ENCODE measurements at regions not wholly inside any gene's neighbourhood (a gene's known extent, or its start where the extent isn't known, plus 50 kb on each side); places are given as distances from the start of the nearest gene placed in this dataset.
A peak's percentile ranks its signal among the peaks of the same experiment; 100 is the strongest.
"Not testable (repeated sequence)": the region's sequence is repeated elsewhere in the genome, so short reads cannot be mapped to it uniquely, and the experiment has no call there.

DNA sequence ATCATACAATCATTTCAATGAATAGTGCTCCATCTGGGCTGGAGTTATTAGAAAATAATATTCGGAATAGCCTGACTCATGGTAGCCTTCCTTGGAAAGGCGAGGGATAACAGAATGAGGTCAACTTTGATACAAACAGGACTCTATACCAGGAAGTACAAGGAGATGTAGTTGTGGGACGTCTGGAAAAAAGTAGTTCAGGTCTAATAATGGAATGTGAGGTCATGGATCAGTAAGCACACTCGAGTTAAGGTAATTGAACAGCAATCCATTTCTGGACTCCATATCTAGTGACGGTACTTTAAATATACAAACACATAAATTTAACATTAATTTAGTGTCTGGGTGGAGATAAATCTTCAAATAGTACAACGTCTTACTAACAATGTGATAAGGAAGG is 1204.0 kb upstream of the ADGRB3 start:
- intact Hi-C loops (cut with micrococcal nuclease), result no loop called here
- Histone ChIP-seq H2AFZ (ENCODE audit: low read depth, low read length) (no peak overlapping the region), H3K9me1 (replicated peaks; ENCODE audit: control insufficient read depth, extremely low read depth, insufficient read depth, low read length) (no peaks in the 10 kb centered on the region), H3K9me3 (replicated peaks; ENCODE audit: control insufficient read depth, insufficient read depth, low read length) (no peaks in the 10 kb centered on the region), H3K27me3 (ENCODE audit: control insufficient read depth in 2 of 2, insufficient read depth in 2 of 2, low read length in 2 of 2) (no peaks in the 10 kb centered on the region), H3K27ac (ENCODE audit: insufficient read depth, low read depth, low read length) (no peak overlapping the region), H3K4me3 (replicated peaks in 1 of 3; ENCODE audit: insufficient read depth in 1 of 3, low read depth in 1 of 3, low read length in 3 of 3) (no peak overlapping the region), H3K4me1 (ENCODE audit: control insufficient read depth, extremely low read depth, insufficient read depth, low read length) (no peaks in the 10 kb centered on the region), H4K20me1 (replicated peaks; ENCODE audit: control insufficient read depth, extremely low read depth, insufficient read depth, low read length) (no peaks in the 10 kb centered on the region), H3K9ac (replicated peaks; ENCODE audit: extremely low read depth, insufficient read depth, low read length) (no peak overlapping the region), H3K36me3 (ENCODE audit: control insufficient read depth in 2 of 2, extremely low read depth in 1 of 2, insufficient read depth in 2 of 2, low read length in 2 of 2) (no peaks in the 10 kb centered on the region), H3K4me2 (ENCODE audit: insufficient read depth, low read length) (no peak overlapping the region), H3K79me2 (ENCODE audit: control insufficient read depth, insufficient read depth, low read length) (no peaks in the 10 kb centered on the region)
- DNase-seq (ENCODE audit: low read depth, low spot score) (peak; percentile 1), FAIRE-seq (no peak)
- no TSS peak for BruUV-seq (replicated peaks)
- TF ChIP-seq JUN (IDR thresholded peaks at IDR 0.05; ENCODE audit: borderline replicate concordance, insufficient read depth, insufficient read length, low read depth), result no peak
- TF ChIP-seq, protein P1, sequence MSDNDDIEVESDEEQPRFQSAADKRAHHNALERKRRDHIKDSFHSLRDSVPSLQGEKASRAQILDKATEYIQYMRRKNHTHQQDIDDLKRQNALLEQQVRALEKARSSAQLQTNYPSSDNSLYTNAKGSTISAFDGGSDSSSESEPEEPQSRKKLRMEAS (IDR thresholded peaks at IDR 0.05; ENCODE audit: insufficient read depth, insufficient read length), result no peak
- no peak for TF ChIP-seq EZH2 (IDR thresholded peaks at IDR 0.05; ENCODE audit: borderline replicate concordance, low read depth, low read length, severe bottlenecking)
- TF ChIP-seq MYC (IDR thresholded peaks at IDR 0.05; ENCODE audit: low read depth, low read length), result no peak
- TF ChIP-seq POLR2AphosphoS5 (IDR thresholded peaks at IDR 0.05; ENCODE audit: insufficient read depth, low read depth, low read length), result no peak
- no peak for TF ChIP-seq POLR2A (IDR thresholded peaks at IDR 0.05; ENCODE audit: low read depth, low read length)
- no peak for TF ChIP-seq GATA2 (IDR thresholded peaks at IDR 0.05; ENCODE audit: insufficient read depth, insufficient read length, low read depth, low read length)
- TF ChIP-seq CTCF (IDR thresholded peaks at IDR 0.05; ENCODE audit: extremely low read depth in 1 of 2, insufficient read depth in 1 of 2, low read depth in 1 of 2, low read length in 2 of 2), result no peak
- TF ChIP-seq FOS (IDR thresholded peaks at IDR 0.05; ENCODE audit: borderline replicate concordance, insufficient read depth, low read length), result no peak
- POLR2A ChIA-PET, result no interaction called here
- dilution Hi-C loops (cut with MboI; ENCODE audit: extremely low pct_ligation_motif_present, low sequenced_read_pairs), result no loop called here
- CTCF ChIA-PET, result no interaction called here

DNA sequence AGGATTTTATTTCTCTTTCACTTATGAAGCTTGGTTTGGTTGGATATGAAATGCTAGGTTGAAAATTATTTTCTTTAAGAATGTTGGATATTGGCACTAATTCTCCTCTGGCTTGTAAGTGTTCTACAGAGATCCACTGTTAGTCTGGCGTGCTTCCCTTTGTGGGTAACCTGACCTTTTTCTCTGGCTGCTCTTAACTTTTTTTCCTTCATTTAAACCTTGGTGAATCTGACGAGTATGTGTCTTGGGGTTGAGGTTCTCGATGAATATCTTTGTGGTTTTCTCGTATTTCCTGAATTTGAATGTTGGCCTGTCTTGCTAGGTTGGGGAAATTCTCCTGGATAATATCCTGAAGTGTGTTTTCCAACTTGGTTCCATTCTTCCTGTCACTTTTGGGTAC is 1208.4 kb upstream of the ADGRB3 start:
- DNase-seq (ENCODE audit: low read depth, low spot score); CTCF ChIA-PET; intact Hi-C loops (cut with micrococcal nuclease); POLR2A ChIA-PET; FAIRE-seq; H3K9me1 ChIP-seq (replicated peaks; ENCODE audit: control insufficient read depth, extremely low read depth, insufficient read depth, low read length); H3K4me1 ChIP-seq (ENCODE audit: control insufficient read depth, extremely low read depth, insufficient read depth, low read length); H3K4me3 ChIP-seq (replicated peaks in 1 of 3; ENCODE audit: insufficient read depth in 1 of 3, low read depth in 1 of 3, low read length in 3 of 3); H4K20me1 ChIP-seq (replicated peaks; ENCODE audit: control insufficient read depth, extremely low read depth, insufficient read depth, low read length); H3K27me3 ChIP-seq (ENCODE audit: control insufficient read depth in 2 of 2, insufficient read depth in 2 of 2, low read length in 2 of 2); H3K4me2 ChIP-seq (ENCODE audit: insufficient read depth, low read length); H2AFZ ChIP-seq (ENCODE audit: low read depth, low read length); H3K79me2 ChIP-seq (ENCODE audit: control insufficient read depth, insufficient read depth, low read length); dilution Hi-C loops (cut with MboI; ENCODE audit: extremely low pct_ligation_motif_present, low sequenced_read_pairs); BruUV-seq (replicated peaks); H3K9me3 ChIP-seq (replicated peaks; ENCODE audit: control insufficient read depth, insufficient read depth, low read length); H3K27ac ChIP-seq (ENCODE audit: insufficient read depth, low read depth, low read length); H3K9ac ChIP-seq (replicated peaks; ENCODE audit: extremely low read depth, insufficient read depth, low read length); H3K36me3 ChIP-seq (ENCODE audit: control insufficient read depth in 2 of 2, extremely low read depth in 1 of 2, insufficient read depth in 2 of 2, low read length in 2 of 2): not testable (repeated sequence)

Measured in endothelial cell of umbilical vein (primary cell).